ENCODE measurements at regions not wholly inside any gene's neighbourhood (a gene's known extent, or its start where the extent isn't known, plus 50 kb on each side); places are given as distances from the start of the nearest gene placed in this dataset.
"Not testable (repeated sequence)": the region's sequence is repeated elsewhere in the genome, so short reads cannot be mapped to it uniquely, and the experiment has no call there.

DNA sequence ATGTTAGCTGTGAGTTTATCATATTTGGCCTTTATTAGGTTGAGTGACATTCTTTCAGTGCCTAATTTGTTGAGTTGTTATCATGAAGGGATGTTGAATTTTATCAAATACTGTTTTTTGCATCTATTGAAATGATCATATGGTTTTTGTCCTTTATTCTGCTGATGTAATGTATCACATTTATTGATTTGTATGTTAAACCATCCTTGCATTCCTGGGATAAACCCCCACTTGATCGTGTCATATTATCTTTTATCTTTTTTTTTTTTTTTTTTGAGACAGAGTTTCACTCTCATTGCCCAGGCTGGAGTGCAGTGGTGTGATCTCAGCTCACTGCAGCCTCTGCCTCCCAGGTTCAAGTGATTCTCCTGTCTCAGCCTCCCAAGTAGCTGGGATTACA, 51.9 kb upstream of the MFGE8 start:
- not testable (repeated sequence) for DNase-seq (ENCODE audit: low read depth in 2 of 2)

DNA sequence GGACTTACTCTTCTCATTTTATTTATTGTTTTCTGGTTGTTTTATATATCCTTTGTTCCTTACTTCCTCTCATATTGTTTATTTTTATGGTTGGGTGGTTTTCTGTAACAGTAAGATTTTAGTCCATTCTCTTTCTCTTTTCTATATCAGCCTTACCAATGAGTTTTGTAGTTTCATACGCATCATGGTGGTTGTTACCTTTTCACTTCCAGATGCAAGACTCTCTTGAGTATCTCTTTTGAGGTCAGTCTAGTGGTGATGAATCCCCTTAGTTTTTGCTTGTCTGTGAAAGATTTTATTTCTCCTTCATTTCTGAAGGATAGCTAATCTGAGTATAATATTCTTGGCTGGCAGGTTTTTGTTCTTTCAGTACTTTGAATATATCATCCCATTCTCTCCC, 57.1 kb upstream of the MFGE8 start:
- no peak for DNase-seq (ENCODE audit: low read depth in 2 of 2)

GRCh38 chr15:88974392-88974791, 61.2 kb upstream of the MFGE8 start:
- DNase-seq (ENCODE audit: low read depth in 2 of 2): no peak

GRCh38 chr15:88975891-88976290, 62.7 kb upstream of the MFGE8 start:
- no peak for DNase-seq (ENCODE audit: low read depth in 2 of 2)

DNA sequence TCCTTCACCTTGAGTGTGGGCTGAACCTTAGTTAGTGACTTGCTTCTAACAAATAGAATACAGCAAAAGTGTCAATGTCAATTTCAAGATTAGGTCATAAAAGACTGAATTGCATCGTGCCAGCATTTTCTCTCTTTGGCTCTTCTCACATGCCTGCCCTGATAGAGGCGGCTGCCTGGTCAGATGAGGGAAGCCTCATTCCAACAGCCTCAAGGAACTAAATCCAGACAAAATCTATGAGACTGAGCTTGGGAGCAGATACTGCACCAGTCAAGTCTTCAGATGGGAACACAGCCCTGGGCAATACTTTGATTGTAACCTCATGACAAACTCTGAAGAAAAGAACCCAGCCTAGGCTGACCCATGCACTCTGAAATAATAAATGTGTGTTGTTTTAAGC, 63.5 kb upstream of the MFGE8 start:
- no peak for DNase-seq (ENCODE audit: low read depth in 2 of 2)

GRCh38 chr15:88979674-88980073, 66.5 kb upstream of the MFGE8 start:
- DNase-seq (ENCODE audit: low read depth in 2 of 2): no peak

GRCh38 chr15:88980498-88980897, 67.3 kb upstream of the MFGE8 start:
- DNase-seq (ENCODE audit: low read depth in 2 of 2): no peak

- DNase-seq (ENCODE audit: low read depth in 2 of 2): no peak
Observed at GRCh38 chr15:88981244-88982215, 68.4 kb upstream of the MFGE8 start.

GRCh38 chr15:88982304-88982945, 69.2 kb upstream of the MFGE8 start:
- no peak for DNase-seq (ENCODE audit: low read depth in 2 of 2)

DNA sequence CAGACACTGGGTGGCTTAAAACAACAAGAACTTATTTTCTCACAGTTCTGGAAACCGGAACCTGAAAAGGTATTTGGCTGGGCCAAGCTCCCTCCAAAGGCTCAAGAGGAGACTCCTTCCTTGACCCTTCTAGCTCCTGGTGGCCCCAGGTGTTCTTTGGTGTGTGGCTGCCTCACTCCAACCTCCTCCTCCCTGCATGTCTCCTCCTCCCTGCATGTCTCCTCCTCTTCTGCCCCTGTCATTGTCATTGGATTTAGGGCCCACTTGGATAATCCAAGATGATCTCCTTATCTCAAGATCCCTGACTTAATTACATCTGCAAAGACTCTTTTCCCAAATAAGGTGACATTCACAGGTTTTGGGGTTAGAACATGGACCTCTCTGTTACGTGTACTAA, 69.8 kb upstream of the MFGE8 start:
- DNase-seq (ENCODE audit: low read depth in 2 of 2): no peak

DNA sequence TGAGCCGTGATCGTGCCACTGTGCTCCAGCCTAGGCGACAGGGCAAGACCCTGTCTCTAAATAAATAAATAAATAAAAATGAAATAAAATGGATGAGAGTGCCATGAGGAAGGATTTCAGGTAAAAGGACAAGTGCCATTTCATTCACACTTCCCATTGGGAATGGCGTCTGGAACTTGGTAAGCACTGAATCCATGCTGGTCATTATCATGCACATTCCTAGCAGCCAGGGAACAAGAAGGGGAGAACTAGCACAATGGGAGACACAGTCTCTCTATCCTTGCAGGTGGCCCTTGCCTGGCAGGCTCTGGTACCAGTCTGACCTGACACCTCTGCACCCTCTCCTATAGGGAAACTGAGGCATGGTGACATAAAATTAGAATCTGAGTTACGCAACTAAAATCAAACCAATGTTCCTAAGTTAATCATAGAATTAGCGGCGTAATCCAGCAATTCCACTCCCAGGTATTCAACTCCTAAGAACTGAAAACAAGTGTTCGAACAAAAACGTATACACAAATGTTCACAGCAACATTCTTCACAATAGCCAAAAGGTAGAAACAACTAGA, 70.8 kb upstream of the MFGE8 start:
- no peak for DNase-seq (ENCODE audit: low read depth in 2 of 2)

- no peak for DNase-seq (ENCODE audit: low read depth in 2 of 2)
Observed at GRCh38 chr15:88985547-88986393, 72.6 kb upstream of the MFGE8 start.

DNA sequence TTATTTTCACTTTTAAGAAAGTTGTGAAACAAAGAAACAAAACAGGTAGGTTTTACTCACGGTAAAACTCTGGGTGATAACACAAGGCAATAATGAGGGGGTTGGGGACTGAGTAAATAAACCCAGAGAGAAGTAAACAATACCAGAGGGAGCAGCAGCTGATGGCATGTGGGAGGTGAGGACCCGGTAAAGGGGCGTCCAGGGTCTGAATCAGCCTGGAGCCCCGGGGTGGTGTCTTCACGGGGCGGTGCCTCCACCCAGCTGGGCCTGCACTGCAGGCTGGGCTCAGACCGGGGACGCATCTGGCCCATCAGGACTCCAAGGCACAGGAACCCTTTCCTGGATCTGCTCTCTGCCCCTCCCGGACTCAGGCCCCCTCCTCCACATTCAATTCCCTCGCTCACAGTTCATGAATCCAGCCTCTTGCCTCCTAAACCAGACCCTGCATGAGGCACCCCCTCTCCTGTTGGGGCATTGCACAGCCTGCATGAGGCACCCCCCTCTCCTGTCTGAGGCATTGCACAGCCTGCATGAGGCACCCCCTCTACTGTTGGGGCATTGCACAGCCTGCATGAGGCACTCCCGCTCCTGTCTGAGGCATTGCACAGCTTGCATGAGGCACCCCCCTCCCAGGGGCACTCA, 73.9 kb upstream of the MFGE8 start:
- no peak for DNase-seq (ENCODE audit: low read depth in 2 of 2)

DNA sequence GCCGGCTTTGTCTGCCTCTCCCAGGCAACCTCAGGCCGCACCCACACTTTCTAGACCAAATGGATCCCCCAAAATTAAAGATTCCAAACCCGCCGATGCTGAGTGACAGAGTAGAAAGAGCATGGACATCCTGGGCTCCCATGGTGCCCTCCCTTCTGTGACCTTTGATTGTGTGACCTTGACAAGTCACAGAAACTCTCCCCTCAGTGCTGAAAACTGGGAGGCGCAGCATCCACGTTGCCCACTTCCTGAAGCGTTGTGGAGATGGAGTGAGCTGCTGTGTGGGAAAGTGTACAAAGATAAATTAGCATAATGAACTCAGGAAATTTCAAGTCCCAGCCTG, 74.4 kb upstream of the MFGE8 start:
- DNase-seq (ENCODE audit: low read depth in 2 of 2): no peak

DNA sequence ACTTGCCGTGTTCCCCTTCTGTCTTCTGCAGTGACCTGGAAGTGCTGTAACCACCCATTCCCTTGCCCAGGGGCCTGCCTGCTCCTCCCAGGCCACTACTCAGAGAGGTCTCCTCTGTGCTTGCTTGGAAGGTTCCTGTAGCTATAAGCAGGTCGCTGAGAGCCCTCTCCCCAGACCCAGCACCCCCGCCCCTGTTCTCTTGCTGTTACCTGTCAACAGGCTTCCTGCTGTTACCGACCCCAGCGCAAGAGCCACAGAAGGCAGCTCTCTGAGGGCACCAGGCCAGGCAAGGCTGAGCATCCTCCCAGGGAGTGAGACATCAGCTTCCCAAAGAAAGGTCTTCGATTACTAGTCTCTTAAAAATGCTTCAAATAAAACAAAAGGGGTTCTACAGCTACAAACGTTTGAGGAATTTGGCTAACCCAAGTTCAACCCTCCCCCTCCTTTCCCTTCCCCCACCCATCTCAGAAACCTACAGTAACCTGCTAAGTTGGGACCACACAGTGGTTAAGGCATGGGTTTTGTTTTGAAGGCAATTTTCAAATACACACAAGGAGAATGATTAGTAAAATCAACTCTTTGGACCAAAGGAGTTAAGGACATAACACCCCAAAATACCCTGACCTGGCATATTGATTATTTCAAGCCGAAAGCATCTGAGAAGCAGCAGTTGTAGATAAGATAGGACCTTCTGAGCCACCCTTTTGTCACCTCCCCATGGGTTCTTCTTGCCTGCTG, 74.9 kb upstream of the MFGE8 start:
- DNase-seq (ENCODE audit: low read depth in 2 of 2): no peak

GRCh38 chr15:88989578-88989977, 76.4 kb upstream of the MFGE8 start:
- no peak for DNase-seq (ENCODE audit: low read depth in 2 of 2)

DNA sequence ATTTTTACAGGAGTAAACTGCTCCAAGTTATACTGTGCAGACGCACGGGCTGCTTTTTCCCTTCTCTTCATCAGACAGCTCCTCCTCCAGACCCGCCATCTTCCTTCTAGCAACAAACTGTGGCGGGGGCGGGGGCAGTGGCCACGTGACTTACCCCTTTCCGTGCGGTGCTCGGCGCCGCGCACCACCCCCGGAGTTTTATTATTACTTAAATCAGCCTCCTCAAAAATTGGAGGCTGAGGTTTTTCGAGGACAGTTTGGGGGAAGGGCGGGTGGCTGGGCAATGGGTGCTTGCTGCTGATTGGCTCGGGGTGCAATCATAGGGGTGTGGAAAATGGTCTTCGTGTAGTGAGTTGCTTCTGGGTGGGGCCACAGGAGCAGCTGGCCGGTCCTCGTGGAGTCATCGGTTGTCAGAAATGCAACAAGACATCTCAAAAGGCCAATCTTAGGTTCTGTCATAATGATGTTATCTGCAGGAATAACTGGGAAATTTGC, 77.1 kb upstream of the MFGE8 start:
- DNase-seq (ENCODE audit: low read depth in 2 of 2): no peak

DNA sequence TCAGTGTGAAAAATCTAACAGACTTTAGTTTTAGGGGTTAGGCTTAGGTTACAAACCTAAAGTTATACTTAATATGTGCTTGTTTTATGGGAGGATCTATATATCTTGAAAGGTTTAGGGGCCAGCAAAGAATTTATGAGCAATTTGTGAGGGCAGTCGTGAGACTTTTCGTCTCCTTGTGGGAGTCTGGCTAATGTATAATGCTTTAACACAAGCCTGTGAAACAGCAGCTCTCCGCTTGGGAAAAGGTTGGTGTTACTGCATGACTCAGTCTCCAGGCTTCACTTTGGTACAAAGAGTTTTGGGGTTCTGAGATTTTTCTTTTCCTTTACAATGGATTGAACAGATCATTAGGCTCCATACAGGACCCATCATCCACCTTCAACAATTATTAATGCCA, 79.0 kb upstream of the MFGE8 start:
- no peak for DNase-seq (ENCODE audit: low read depth in 2 of 2)

DNA sequence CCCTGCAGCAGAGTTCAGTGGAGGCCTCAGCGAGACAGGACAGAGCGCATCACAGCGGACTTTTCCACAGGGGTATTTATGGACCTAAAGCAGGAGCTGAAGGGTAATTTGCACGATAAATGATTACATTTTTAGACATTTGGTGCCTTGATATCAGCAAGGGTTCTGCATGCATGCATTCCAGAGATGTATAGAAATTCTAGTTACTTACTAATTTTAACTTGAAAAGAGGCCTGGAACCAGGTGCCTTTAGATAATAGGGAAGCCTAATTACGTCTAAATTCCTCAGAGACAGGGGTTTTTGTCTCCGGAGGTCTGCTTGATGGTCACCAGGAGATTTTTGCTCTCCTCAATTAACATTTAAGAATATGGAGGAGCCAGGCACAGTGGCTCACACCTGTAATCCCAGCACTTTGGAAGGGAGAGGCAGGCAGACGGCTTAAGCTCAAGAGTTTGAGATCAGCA, 79.8 kb upstream of the MFGE8 start:
- no peak for DNase-seq (ENCODE audit: low read depth in 2 of 2)

GRCh38 chr15:88993662-88994061, 80.5 kb upstream of the MFGE8 start:
- no peak for DNase-seq (ENCODE audit: low read depth in 2 of 2)

DNA sequence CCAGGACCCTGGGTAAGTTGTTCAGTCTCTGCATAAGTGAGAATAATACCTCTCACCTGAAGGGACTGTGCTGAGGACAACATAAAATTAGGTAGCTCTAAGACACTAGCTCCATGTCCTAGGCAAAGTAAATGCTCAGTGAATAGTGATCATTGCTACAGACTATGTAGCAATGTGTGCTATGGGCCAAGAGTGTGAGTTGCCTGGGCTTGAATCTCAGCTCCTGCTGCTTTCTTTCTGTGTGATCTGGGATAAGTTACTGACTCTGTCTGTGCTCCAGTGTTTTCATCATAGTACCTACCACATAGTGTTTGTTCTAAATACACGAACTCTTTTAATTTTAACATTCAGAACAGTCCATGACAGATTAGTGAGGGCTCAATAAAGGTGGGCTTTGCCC, 81.1 kb upstream of the MFGE8 start:
- no peak for DNase-seq (ENCODE audit: low read depth in 2 of 2)

All from stimulated activated CD4-positive, alpha-beta T cell treated with anti-CD3 and anti-CD28 coated beads, Interleukin-15, amount 100 ng/mL, for 48 hours (primary cell).